ENCODE measurements at regions not wholly inside any gene's neighbourhood (a gene's known extent, or its start where the extent isn't known, plus 50 kb on each side); places are given as distances from the start of the nearest gene placed in this dataset.

DNA sequence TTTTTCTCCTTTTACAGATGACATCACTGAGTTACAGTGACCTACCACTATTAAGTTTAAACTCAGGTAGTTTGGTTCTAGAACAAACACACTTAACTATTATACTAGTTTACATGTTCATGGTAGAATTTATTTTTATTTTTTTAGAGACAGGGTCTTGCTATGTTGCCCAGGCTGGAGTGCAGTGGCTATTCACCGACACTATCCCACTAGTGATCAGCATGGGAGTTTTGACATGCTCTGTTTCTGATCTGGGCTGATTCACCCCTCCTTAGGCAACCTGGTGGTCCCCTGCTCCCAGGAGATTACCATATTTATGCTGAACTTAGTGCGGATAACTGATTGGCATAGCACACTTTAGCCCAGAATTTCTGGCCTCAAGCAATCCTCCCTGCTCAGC, 66.4 kb upstream of the LTA4H start:
- Histone ChIP-seq H3K14ac (ENCODE audit: insufficient read length) (no peak overlapping the region), H2BK120ac (replicated peaks; ENCODE audit: low read depth, low read length) (no peak overlapping the region), H3K4me2 (ENCODE audit: insufficient read depth in 1 of 2, low read depth in 2 of 2, low read length in 2 of 2) (no peak overlapping the region), H4K8ac (ENCODE audit: extremely low read depth, insufficient read depth, low read length) (no peak overlapping the region), H3K27ac (ENCODE audit: low read depth, low read length) (no peak overlapping the region), H4K91ac (replicated peaks; ENCODE audit: insufficient read length, low read length) (no peak overlapping the region), H3K18ac (ENCODE audit: extremely low read depth, low read length) (no peak overlapping the region), H2BK15ac (ENCODE audit: low read length) (no peak overlapping the region), H3K4me1 (replicated peaks in 1 of 4; ENCODE audit: control insufficient read depth in 3 of 4, insufficient read depth in 4 of 4, low read length in 3 of 4) (no peaks in the 10 kb centered on the region), H3K56ac (replicated peaks; ENCODE audit: insufficient read length, low read depth, low read length) (no peak overlapping the region), H2AFZ (ENCODE audit: low read length) (no peak overlapping the region), H3K23me2 (ENCODE audit: low read depth, low read length) (no peaks in the 10 kb centered on the region), H2BK5ac (ENCODE audit: low read depth, low read length) (no peak overlapping the region), H3K23ac (ENCODE audit: insufficient read length) (no peak overlapping the region), H3K9ac (replicated peaks in 1 of 4; ENCODE audit: extremely low read depth in 1 of 4, low read depth in 3 of 4, low read length in 3 of 4) (no peak overlapping the region), H4K20me1 (replicated peaks in 1 of 2; ENCODE audit: control insufficient read depth in 1 of 2, insufficient read depth in 2 of 2, low read length in 2 of 2) (no peaks in the 10 kb centered on the region), H3K27me3 (replicated peaks in 1 of 4; ENCODE audit: control insufficient read depth in 3 of 4, extremely low read depth in 1 of 4, insufficient read depth in 3 of 4, low read length in 3 of 4) (no peaks in the 10 kb centered on the region), H3K79me1 (ENCODE audit: low read depth, low read length) (no peaks in the 10 kb centered on the region), H3K4ac (replicated peaks; ENCODE audit: insufficient read length, low read depth, low read length) (no peak overlapping the region), H3K4me3 (ENCODE audit: extremely low read depth in 1 of 4, insufficient read depth in 2 of 4, low read depth in 3 of 4, low read length in 4 of 4) (no peak overlapping the region), H3K79me2 (ENCODE audit: control insufficient read depth in 1 of 2, insufficient read depth in 2 of 2, low read length in 2 of 2) (no peaks in the 10 kb centered on the region), H3K9me3 (ENCODE audit: insufficient read depth in 2 of 2, low read depth in 1 of 2, low read length in 1 of 2) (no peaks in the 10 kb centered on the region), H2AK5ac (ENCODE audit: low read depth, low read length) (no peak overlapping the region), H4K5ac (ENCODE audit: insufficient read length, low read depth, low read length) (no peak overlapping the region), H3K36me3 (ENCODE audit: control insufficient read depth in 2 of 4, insufficient read depth in 4 of 4, low read length in 3 of 4) (no peaks in the 10 kb centered on the region), H2BK12ac (ENCODE audit: low read depth, low read length) (no peak overlapping the region), H2BK20ac (ENCODE audit: low read length) (no peak overlapping the region)
- FAIRE-seq = no peak
- CTCF ChIA-PET (ENCODE audit: partially characterized antibody) = interaction anchor here (1.0 to 1.6 kb wide), 4 partner anchors 9 to 129 kb away, joined by 3 to 6 read pairs (median 4); no protein-coding TSS in a partner anchor
- POLR2A ChIA-PET (ENCODE audit: partially characterized antibody) = no interaction called here
- DNase-seq (ENCODE audit: low read depth in 1 of 2, low spot score in 2 of 2) = no peak
- WGBS, 2 experiments (ENCODE audit: extremely low coverage in 1 of 2, insufficient coverage in 1 of 2, insufficient read length in 1 of 2, insufficient replicate concordance in 2 of 2, low coverage in 1 of 2, low lambda C conversion rate in 2 of 2, missing lambda C conversion rate in 1 of 2) = 95% methylated on average over 2 of the region's 2 CpGs; no CpG with 5 or more reads in 1 of the 2 experiments
- TF ChIP-seq, protein P1, sequence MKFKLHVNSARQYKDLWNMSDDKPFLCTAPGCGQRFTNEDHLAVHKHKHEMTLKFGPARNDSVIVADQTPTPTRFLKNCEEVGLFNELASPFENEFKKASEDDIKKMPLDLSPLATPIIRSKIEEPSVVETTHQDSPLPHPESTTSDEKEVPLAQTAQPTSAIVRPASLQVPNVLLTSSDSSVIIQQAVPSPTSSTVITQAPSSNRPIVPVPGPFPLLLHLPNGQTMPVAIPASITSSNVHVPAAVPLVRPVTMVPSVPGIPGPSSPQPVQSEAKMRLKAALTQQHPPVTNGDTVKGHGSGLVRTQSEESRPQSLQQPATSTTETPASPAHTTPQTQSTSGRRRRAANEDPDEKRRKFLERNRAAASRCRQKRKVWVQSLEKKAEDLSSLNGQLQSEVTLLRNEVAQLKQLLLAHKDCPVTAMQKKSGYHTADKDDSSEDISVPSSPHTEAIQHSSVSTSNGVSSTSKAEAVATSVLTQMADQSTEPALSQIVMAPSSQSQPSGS (IDR thresholded peaks at IDR 0.05; ENCODE audit: low read length) = no peak
- no peak for TF ChIP-seq CREB1 (IDR thresholded peaks at IDR 0.05)
- no peak for TF ChIP-seq BACH1 (IDR thresholded peaks at IDR 0.05; ENCODE audit: low read length)
